GM21515 (cell line): ENCODE measurements at regions not wholly inside any gene's neighbourhood (a gene's known extent, or its start where the extent isn't known, plus 50 kb on each side); places are given as distances from the start of the nearest gene placed in this dataset.
A peak's percentile ranks its signal among the peaks of the same experiment; 100 is the strongest.

Experiments
- ATAC-seq: cut with Tn5 transposase; IDR thresholded peaks from one replicate; pipeline ENCODE4 v1.9.1; 2021; ENCODE audit not compliant: unreplicated experiment

DNA sequence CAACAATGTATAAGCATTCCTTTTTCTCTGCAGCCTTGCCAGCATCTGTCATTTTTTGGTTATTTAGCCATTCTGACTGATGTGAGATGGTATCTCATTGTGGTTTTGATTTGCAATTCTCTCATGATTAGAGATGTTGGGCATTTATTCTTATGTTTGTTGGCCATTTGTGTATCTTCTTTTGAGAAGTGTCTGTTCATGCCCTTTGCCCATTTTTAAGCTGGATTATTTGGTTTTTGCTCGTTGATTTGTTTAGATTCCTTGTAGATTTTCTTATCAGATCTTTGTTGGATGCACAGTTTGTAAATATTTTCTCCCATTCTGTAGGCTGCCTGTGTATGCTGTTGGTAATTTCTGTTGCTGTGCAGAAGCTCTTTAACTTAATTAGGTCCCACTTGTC lies 259.6 kb upstream of the SESN3 start:
- ATAC-seq = no peak

DNA sequence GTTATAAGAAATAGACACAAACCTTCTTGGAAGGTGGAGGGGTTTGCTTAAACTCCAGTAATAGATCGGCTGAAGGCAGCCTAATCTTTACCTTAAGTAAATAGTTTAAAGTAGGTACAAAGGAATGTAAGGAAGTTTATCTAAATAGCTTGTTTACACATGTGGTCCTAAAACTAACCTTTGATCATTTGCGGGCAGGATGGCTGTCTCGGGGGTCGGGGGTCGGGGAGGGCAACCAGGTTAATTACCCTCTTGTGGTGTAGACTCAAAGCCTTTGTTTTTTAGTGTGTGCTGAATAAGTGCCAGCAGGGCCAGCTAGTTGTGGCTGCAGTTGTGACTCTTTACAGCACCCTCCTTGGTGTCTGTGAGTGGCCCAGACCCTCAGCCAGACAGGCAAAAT lies 256.9 kb upstream of the SESN3 start:
- no peak for ATAC-seq

DNA sequence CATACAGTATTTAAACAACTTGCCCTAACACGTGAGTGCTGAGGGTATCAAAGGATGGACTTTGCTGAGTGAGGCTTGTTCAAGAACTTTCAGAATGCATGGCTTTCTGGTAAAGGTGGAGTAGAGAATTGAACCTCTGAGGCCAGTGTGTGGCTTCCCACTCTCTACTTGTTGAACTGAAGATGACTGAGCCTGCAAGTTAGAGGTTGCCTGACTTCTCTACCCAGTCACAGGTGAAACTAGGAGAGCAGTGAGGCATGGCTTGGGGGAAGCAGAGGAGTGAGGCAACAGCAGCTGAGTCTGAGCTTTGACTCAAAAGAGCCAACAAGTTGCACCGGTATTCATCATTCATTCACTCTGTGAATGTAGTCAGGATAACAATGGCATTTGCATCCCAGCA lies 256.4 kb upstream of the SESN3 start:
- ATAC-seq = peak; percentile 100

DNA sequence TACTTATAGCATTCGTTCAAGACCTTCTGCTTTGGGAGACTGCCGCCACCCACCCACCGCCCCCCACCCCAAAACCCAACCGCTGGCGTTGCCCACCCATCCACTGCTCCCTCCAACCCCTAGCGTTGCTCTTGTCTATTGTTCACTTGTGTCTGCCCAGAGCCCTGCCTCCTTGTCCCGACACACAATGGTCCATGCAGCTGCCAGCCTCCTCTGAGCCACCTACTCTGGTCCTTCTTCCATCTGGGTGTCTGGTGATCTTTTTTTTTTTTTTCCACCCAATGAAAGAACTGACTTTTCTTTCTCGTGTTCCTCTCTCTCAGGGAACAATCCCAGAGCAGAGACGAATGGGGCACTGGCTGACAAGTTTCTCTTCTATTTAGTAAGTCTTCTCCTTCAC lies 256.0 kb upstream of the SESN3 start:
- peak; percentile 1 for ATAC-seq

DNA sequence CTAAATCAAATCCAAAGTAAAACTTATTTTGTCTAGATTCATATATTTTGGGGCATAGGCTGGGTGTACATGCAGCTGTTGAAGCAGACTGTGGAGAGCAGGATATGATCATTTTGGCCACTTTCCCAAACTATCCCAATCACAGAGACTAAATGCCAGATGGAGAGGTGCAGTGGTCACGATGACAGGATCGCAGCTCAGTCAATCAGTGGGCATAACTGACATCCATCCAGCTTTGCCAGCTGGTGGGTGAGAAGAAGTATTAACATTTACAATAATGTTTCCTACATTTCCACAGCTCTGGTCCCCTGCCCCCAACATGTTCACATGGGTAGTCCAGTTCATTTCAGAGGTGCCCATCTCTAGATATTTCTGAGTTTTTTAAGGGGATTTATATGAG lies 255.5 kb upstream of the SESN3 start:
- no peak for ATAC-seq

DNA sequence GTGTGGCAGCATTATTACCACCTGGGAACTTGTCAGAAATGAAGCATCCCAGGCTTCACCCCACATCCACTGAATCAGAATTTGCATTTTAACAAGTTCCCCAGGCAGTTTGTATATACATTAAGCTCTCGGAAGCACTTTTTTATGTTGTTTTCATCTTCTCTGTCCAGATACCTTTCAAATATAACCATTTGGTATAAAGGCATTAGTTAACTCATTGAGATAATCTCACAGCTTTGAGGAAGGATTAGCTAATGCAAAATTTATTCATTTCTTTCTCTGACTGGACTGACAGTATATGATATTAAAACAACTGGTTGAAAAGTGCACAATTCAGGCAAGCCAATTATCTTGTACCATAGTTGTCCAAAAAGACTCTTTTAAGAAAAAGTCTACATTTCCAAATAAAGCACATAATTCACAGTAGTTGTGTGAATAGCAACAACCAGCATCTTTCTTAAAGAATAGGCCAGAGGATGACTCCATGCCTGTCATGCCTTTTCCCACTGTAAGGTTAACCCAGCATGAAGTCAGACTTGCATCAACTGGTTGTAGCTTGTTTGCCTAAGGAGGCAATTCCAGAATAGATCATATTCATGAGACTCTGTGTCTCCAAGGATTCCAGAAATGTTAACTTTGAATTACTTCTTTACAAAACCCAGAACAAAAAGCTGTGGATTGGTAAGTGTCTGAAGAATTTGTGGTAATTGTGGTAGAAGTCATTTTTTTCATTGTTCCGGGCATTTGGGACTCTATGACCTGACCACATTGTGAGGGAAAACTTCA lies 254.3 kb upstream of the SESN3 start:
- no peak for ATAC-seq

DNA sequence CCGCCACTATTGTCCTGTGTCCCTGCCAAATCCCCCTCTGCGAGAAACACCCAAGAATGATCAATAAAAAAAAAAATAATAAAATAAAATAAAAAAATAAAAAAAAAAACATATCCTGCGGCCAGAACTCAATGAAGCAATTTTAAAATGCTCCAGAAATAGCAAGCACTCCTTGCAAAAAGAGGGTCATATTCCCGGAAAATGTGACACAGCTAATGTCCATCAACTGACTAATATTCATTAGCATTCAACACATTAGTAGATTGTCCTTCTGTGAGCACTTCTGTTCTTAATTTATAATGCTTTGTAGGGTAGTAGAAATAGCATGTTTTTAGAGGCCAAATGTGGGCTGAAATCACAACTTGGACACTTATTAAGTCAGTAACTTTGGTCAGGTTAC lies 252.3 kb upstream of the SESN3 start:
- ATAC-seq = no peak

DNA sequence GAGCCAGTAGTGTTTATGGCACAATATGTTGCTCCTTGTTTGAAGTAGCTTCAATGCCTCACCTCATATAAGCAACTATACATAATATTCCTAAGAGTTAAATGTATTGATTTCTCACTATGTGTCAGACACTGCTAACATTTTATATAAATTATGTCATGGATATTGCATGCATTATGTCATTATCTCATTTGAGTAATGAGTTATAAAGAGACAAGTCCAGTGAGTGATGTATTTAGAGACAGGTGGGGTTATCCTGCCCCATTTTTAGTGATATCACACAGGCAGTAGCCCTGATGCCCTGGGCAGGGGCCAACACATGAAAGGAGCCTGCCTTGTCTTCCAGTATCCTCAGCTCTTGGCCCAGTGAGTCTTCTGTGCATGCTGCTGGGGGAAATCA lies 247.0 kb upstream of the SESN3 start:
- no peak for ATAC-seq

DNA sequence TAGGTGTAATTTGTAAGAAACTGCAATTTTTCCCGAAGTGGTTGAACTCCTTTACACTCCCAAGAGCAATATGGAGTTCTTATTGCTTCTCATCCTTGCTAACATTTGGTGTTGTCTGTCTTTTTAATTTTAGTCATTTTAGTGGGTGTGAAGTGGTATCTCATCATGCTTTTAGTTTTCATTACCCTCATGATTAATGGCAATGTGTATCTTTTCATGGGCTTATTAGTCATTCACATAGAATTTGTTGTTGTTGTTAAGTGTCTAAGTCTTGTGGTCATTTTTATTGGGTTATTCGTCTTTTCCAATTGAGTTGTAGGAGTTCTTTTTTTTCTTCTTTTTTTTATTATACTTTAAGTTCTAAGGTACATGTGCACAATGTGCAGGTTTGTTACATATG lies 238.3 kb upstream of the SESN3 start:
- no peak for ATAC-seq

DNA sequence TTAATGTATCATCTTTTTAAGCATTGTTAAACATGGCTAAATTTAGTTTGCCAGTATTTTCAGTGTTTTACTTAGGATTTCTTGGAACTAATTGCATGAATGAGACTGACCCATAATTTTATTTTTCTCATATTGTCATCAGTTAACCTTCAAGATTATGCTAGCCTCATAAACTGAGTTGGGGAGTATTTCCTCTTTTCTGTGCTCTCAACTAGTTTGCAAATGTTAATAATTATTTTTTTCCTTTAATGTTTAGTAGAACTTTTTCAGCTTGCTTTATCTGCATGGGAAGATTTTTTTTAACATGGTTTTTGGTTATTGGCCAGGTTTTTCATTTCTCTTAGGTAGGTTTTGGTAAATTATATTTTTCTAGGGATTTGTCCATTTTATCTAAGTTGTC lies 235.4 kb upstream of the SESN3 start:
- no peak for ATAC-seq

DNA sequence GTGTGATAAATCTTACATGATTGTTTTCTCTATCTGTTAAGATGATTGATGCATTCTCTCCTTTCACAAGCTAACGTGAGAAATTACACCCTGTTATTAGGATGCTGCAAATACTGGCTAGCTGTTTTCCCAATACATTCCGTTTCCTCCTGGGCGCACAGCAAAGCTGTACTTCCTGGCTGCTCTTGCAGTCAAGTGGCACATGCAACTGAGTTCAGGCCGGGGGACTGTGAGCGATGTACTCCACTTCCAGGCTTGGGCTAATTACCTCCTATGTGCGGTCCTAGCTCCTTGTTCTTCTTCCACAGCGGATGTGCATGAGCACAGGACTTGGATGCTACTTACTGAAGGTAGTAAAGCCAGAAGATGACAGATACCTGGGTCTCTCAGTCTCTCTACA lies 234.9 kb upstream of the SESN3 start:
- ATAC-seq = no peak

DNA sequence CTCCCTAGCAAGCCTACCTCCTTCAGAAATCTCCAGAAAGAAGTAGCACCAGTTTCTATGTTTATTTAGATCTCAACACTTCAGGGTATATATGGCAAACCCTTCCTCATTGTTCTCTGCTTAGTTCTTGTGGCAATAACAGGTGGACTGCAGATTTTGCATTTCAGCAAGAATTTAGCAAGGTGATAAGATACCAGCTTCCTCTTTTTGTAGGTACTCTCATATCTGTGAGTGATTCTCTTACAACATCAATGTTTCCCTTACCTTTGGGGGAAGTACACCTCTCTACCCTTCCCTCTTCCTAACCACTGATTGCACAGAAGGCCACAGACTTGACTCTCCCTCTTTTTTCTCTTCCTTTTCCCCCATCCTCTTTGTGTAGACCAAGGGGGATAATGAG lies 230.9 kb upstream of the SESN3 start:
- ATAC-seq = no peak

DNA sequence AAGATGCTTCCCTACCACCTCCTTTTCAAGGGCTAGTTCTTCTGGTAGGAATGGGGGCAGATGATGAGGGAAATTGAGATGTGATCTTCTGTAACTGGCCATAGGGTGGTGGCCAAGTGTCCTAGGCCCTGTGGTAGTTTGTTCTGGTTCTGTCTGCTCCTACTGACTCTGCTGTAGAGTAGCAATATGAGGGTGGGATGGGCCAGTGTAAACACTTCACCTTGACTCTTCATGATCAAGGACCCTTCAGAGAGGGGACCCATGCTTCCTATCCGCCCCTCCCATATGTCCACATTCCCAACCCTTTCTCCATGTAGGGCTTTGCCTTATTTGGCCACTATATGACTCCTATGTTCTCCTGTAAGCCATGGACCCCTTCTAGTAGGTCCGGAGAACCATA lies 230.3 kb upstream of the SESN3 start:
- no peak for ATAC-seq

DNA sequence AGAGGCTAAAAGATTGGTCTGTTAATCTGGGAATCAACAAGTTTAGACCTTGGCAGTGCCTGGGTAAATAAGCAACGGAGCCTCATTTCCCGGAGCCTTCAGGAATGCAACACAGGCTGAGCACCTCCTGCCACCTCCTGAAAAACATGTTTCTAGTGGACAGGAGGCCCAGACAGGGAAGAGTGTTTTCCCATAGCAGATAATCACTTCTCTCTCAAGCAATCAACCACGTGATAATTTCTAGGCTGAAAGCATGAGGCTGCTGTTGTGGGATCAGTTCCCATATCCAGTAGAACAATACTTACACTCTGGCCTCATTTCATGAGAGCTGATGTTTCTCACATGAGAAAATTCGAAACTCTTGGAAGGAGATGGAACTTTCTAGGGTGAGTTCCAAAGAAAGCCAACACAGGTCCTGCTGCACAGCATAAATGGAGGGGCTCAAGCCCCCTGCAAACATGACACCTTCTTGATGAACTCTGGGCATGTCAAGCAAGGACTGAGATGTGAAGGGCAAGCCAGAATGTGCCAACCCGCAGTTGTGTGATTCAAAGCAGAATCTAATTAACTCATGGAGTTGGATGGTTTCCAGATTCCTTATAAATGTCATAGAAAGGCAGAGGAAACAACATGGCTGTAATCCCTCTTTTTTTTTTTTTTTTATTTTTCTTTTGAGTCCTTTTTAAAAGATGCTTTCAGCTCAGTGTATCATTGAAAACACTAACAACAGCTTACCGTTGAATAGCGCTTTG lies 228.5 kb upstream of the SESN3 start:
- no peak for ATAC-seq

DNA sequence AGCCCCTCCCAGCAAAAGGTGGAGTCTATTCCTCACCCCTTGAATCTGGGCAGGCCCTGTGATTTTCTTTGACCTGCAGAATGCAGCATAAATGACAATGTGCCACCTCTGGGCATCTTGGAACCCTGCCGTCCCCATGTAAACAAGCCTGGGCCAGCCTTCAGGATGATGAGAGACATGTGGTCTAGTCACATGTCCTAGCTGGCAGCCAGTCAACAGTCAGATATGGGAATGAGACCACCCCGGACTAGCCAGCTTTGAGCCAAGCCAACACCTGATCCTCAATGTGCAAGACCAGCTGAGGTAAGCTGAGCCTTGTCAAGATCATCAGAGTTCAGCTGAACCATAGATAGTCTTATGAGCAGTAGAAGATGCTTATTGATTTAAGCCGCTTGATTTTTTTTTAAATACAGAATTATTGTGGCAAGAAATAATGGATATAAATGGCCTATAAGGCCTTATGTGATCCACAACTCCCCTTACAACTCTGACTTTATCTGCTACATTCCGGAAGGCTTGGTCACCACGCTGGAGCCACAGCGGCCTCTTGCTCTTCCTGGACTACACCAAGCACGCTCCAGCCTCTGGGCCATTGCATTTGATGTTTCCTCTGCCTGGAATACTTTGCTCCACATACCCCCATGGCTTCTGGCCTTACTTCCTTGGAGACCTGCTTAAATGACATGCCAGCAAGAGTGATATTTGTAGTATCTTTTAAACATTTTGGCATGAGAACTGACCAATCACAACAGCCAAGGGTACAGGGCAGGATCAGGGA lies 225.9 kb upstream of the SESN3 start:
- no peak for ATAC-seq

DNA sequence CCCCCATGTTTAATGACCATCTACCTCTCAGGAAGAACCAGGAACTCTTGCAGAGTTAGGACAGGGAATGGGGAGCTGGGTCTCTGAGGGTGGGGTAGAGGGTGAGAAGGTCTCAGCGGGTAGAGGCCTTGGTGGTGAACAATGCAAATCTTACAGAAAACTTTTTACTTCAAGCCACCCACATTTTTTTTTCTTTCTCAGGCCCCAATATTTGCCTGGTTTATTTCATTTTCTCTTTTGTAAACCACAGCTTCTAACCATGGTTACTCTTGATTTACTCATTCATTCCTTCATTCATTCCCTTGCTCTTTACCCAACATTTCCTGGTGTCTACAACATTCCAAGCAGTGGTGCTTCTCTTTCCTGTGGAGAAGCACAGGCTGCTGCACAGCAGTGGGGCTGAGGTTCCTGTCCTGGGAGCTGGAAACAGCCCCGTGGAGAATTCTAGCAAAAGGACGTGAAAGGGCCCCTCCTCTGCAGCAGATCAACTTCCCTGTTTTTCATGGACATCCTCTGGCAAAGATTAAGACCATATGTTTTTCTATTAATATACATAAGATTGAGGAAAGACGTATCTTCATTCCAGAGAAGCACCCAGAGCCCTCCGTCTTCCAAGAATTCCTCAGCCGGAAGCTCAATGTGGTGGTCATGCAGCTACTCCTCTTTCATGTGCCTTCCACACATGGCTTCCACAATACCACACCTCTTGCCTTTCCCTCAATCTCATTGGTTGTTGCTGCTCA lies 224.4 kb upstream of the SESN3 start:
- peak; percentile 58 for ATAC-seq

DNA sequence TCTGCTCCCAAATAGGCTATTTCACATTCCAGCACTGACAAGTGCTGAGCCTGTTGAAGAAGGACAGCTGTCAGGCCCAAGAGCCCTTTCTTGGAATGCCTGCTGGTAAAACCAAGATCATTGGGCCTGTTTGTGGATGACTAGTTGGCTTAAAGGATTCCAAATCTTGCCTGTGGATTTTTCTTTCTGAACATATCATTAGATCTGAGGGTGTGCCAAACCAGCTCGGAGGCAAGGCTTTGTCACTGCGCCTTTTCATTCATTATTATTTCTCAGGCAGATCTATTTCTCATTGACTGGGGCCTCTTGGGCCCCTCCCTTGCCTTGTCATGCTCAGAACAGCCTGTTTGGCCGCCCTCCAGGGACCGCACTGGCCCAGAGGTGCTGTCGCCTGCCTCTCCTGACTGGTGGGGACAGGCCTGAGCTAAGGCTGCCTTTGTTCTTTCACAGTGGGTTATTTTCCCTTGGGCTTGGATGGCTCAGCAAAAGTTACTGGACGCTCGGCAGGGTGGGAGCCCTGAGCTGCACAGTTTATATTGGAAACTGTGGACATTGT lies 222.7 kb upstream of the SESN3 start:
- ATAC-seq = no peak

DNA sequence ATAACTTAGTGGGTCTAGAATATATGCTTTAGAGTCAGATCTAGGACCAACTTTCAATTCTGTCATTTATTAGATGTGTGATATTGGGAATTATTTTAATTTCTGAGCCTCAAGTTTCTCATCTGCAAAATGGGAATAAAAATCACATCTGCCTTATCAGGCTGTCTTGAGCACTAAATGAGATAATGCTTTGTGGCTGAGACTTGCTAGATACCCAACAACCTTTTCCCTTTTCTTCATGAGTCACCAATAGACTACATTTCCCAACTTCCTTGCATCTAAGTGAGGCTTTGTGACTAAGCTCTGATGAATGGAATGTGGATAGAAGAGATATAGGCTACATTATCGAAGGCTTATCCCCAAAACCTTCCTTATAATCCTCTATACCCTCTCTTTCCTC lies 220.7 kb upstream of the SESN3 start:
- ATAC-seq = no peak

DNA sequence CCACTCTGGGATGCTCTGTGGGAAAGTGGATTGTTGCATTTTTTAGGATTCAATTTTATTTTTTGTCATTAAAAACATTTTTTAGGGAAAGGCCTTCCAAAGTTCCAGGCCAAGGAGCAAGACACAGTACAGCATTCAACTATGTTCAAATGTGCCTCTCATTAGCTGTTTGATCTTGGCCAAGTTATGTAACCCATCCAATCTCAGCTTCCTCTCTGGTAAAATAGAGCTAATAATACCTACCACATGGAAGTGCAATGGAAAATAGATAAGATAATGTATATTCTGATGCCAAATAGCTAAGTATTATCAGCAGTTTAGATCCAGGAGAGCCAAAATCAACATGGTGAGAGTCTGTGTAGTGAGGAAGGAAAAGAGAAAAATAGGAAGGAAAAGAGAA lies 220.3 kb upstream of the SESN3 start:
- ATAC-seq = no peak

DNA sequence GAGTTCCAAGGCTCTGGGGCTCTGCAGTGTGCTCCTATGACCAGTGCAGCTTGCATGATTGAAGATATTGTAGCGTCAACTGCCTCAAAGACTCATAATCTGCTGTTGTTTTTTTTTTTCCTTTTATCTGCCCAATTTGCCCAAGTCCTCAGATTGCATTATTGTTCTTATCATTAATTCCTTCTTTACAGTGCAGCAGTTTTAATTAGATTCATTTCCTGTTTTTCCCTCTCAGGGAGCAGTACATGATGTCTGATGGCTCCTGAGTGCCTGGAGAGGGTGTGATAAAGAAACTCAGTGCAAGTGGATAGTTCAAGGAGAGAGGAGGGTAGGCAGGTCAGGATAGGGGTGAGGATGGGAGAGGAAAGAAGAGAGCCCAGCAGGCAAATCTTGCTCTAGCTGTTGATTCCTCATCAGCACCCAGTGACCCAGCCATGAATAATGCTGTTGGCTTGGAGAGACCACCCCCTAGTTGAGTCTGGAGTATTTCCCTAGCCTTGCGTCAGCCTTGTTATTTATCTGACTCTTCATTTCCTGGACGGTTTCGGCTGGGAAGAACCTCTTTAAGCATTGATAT lies 219.6 kb upstream of the SESN3 start:
- no peak for ATAC-seq
